Smooth muscle cell (in vitro differentiated cells): ENCODE measurements at regions not wholly inside any gene's neighbourhood (a gene's known extent, or its start where the extent isn't known, plus 50 kb on each side); places are given as distances from the start of the nearest gene placed in this dataset.

Experiments used
- DNase-seq: peaks from one replicate; lab custom pipeline; 2025; ENCODE audit not compliant: unreplicated experiment; lab: John Stamatoyannopoulos, UW
- H2AFZ ChIP-seq: fragments of 200-600 bp; sonication (generic); 2 replicates; pipeline ENCODE4 v1.6.0; 2016; ENCODE audit warnings: antibody characterized with exemption, low read depth, mild to moderate bottlenecking
- H3F3A ChIP-seq: fragments of 200-600 bp; sonication (generic); 2 replicates; pipeline ENCODE4 v1.6.0; 2017; ENCODE audit warnings: antibody characterized with exemption, low read depth
- H3K27ac ChIP-seq: fragments of 200-600 bp; sonication (generic); 2 replicates; pipeline ENCODE4 v1.5.1; 2016; ENCODE audit warnings: low read depth, mild to moderate bottlenecking
- H3K27me3 ChIP-seq: fragments of 200-600 bp; sonication (generic); 2 replicates; pipeline ENCODE4 v1.6.1; 2016; ENCODE audit warnings: low read depth, mild to moderate bottlenecking
- H3K36me3 ChIP-seq: fragments of 200-600 bp; sonication (generic); 2 replicates; pipeline ENCODE4 v1.5.1; 2016; ENCODE audit warnings: low read depth
- H3K4me1 ChIP-seq: fragments of 200-600 bp; sonication (generic); 2 replicates; pipeline ENCODE4 v1.5.1; 2016; ENCODE audit warnings: low read depth
- H3K4me2 ChIP-seq: fragments of 200-600 bp; sonication (generic); 2 replicates; pipeline ENCODE4 v1.6.0; 2016; ENCODE audit warnings: mild to moderate bottlenecking
- H3K4me3 ChIP-seq: fragments of 200-600 bp; sonication (generic); 2 replicates; pipeline ENCODE4 v1.5.1; 2016; ENCODE audit warnings: mild to moderate bottlenecking
- H3K79me2 ChIP-seq: fragments of 200-600 bp; sonication (generic); 2 replicates; pipeline ENCODE4 v1.6.0; 2016; ENCODE audit warnings: low read depth, mild to moderate bottlenecking
- H3K9ac ChIP-seq: fragments of 200-600 bp; sonication (generic); 2 replicates; pipeline ENCODE4 v1.6.0; 2016; ENCODE audit warnings: low read depth
- H3K9me3 ChIP-seq: fragments of 200-600 bp; sonication (generic); replicated peaks from 2 replicates; pipeline ENCODE4 v1.5.1; 2016; ENCODE audit warnings: low read depth
- H4K20me1 ChIP-seq: fragments of 200-600 bp; sonication (generic); 2 replicates; pipeline ENCODE4 v1.6.0; 2016; ENCODE audit warnings: low read depth
- WGBS: methylation state at CpG from one replicate; pipeline ENCODE4 v1.1.7; 2016; ENCODE audit warnings: low lambda C conversion rate; 5-methylcytosine and 5-hydroxymethylcytosine counted together
- TF ChIP-seq, protein P1 (sequence below): fragments of 200-600 bp; sonication (generic); IDR thresholded peaks from 2 replicates; pipeline ENCODE4 v1.5.1; 2017; ENCODE audit warnings: borderline replicate concordance, mild to moderate bottlenecking, antibody characterized with exemption; ENCODE audit not compliant: insufficient read depth, poor library complexity, severe bottlenecking

DNA sequence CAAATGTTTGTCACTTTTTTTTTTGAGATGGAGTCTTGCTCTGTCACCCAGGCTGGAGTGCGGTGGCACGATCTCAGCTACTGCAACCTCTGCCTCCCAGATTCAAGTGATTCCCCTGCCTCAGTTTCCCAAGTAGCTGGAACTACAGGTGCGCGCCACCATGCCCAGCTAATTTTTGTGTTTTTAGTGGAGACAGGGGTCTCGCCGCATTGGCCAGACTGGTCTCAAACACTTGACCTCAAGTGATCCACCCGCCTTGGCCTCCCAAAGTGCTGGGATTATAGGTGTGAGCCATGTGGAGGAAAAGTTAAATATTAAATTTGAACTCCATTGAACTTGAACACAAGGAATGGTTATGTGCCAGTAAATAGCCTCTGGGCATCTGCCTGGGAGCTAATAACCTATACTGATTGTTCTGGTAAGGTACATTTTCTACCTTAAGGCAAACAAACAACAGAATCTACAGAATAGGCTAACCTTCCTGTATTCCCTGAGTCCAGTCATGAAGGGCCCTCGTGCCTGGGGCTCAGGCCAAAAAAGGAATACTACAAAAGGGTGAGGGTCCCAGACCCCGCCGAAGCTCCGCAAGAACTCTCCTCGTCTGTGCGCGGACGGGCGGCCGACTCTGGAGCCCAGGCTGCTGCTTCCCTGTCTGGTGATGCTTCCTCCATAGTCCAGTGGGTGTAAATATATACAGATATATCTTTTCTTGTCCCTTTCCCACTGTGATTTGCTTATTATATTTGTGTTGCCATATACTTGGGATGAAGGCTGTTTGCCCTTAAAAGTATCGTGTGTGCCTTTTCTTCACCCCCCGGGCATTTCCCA is 74.0 kb upstream of the EIF5 start:
- H3F3A ChIP-seq = peaks cover 3% of the 10 kb centered on the region
- peak overlapping the region; percentile 73 for H3K4me2 ChIP-seq
- 82% methylated on average over 19 of the region's 19 CpGs for WGBS
- H3K9ac ChIP-seq = peak overlapping the region; percentile 77
- no peak for DNase-seq
- no peaks in the 10 kb centered on the region for H3K79me2 ChIP-seq
- no peaks in the 10 kb centered on the region for H3K27me3 ChIP-seq
- no peaks in the 10 kb centered on the region for H3K4me1 ChIP-seq
- peak overlapping the region; percentile 85 for H2AFZ ChIP-seq
- H3K36me3 ChIP-seq = no peaks in the 10 kb centered on the region
- H3K9me3 ChIP-seq = no peaks in the 10 kb centered on the region
- H3K4me3 ChIP-seq = peak overlapping the region; percentile 32
- TF ChIP-seq, protein P1, sequence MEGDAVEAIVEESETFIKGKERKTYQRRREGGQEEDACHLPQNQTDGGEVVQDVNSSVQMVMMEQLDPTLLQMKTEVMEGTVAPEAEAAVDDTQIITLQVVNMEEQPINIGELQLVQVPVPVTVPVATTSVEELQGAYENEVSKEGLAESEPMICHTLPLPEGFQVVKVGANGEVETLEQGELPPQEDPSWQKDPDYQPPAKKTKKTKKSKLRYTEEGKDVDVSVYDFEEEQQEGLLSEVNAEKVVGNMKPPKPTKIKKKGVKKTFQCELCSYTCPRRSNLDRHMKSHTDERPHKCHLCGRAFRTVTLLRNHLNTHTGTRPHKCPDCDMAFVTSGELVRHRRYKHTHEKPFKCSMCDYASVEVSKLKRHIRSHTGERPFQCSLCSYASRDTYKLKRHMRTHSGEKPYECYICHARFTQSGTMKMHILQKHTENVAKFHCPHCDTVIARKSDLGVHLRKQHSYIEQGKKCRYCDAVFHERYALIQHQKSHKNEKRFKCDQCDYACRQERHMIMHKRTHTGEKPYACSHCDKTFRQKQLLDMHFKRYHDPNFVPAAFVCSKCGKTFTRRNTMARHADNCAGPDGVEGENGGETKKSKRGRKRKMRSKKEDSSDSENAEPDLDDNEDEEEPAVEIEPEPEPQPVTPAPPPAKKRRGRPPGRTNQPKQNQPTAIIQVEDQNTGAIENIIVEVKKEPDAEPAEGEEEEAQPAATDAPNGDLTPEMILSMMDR = no peak
- peak overlapping the region; percentile 87 for H3K27ac ChIP-seq
- H4K20me1 ChIP-seq = no peaks in the 10 kb centered on the region

DNA sequence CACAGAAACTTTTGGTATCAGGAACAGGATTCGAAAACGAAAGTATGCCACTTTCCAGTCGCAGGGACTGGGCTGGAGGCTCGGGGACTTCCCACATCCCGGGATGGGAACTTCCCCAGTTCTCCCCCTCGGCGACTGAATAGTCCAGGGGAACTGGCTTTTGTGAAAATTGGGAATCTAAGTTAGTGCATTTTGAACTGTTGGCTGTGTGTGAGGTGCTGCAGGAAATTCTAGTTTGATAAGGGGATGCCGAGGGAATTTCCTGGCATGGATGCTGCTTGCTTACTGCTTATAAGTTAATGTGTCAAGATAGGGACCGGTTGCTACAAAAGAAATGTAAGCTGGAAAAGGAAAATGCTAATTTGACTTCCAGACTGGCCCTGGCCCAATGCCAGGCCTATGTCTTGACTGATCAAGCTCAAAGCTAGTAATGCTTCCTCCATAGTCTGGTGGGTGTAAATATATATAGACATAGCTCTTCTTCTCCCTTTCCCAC is 73.4 kb upstream of the EIF5 start:
- H4K20me1 ChIP-seq = no peaks in the 10 kb centered on the region
- H3K9me3 ChIP-seq = no peaks in the 10 kb centered on the region
- H3K27me3 ChIP-seq = no peaks in the 10 kb centered on the region
- H3K79me2 ChIP-seq = no peaks in the 10 kb centered on the region
- peak; percentile 26 for DNase-seq
- peak overlapping the region; percentile 77 for H3K9ac ChIP-seq
- H3K27ac ChIP-seq = peak overlapping the region; percentile 87
- 30% methylated on average over 9 of the region's 9 CpGs for WGBS
- peak overlapping the region; percentile 32 for H3K4me3 ChIP-seq
- no peaks in the 10 kb centered on the region for H3K4me1 ChIP-seq
- TF ChIP-seq, protein P1 = no peak
- peak overlapping the region; percentile 73 for H3K4me2 ChIP-seq
- H3K36me3 ChIP-seq = no peaks in the 10 kb centered on the region
- H2AFZ ChIP-seq = peak overlapping the region; percentile 85
- H3F3A ChIP-seq = peaks cover 3% of the 10 kb centered on the region

DNA sequence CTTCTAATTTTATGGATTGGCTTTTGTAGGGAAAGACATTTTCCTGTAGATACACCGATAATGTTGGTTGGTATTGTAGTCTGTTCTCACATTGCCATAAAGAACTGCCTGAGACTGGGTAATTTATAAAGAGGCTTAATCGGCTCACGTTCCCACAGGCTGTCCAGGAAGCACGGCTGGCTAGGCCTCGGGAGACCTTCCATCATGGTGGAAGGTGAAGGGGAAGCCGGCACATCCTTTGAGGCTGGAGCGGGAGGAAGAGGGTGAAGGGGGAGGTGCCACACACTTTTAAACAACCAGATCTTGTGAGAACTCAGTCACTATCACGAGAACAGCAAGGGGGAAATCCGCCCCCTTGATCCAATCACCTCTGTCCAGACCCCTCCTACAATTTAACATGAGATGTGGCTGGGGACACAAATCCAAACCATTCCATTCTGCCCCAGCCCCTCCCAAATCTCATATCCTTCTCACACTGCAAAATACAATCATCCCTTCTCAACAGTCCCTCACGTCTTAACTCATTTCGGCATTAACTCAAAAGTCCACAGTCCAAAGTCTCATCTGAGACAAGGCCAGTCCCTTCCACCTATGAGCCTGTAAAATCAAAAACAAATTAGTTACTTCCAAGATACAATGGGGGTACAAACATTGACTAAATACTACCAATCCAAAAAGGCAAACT is 66.7 kb upstream of the EIF5 start:
- no peak for DNase-seq
- no peaks in the 10 kb centered on the region for H3K27me3 ChIP-seq
- H3K9me3 ChIP-seq = no peaks in the 10 kb centered on the region
- H3K79me2 ChIP-seq = no peaks in the 10 kb centered on the region
- no peaks in the 10 kb centered on the region for H3K4me1 ChIP-seq
- H4K20me1 ChIP-seq = no peaks in the 10 kb centered on the region
- no peak overlapping the region for H3K9ac ChIP-seq
- no peak overlapping the region for H3K4me2 ChIP-seq
- H2AFZ ChIP-seq = no peak overlapping the region
- H3K27ac ChIP-seq = no peak overlapping the region
- TF ChIP-seq, protein P1 = no peak
- H3F3A ChIP-seq = no peaks in the 10 kb centered on the region
- 86% methylated on average over 11 of the region's 11 CpGs for WGBS
- H3K36me3 ChIP-seq = no peaks in the 10 kb centered on the region
- H3K4me3 ChIP-seq = no peak overlapping the region
